GM19351 (cell line): ENCODE measurements at regions not wholly inside any gene's neighbourhood (a gene's known extent, or its start where the extent isn't known, plus 50 kb on each side); places are given as distances from the start of the nearest gene placed in this dataset.
"Not testable (repeated sequence)": the region's sequence is repeated elsewhere in the genome, so short reads cannot be mapped to it uniquely, and the experiment has no call there.

Source experiments
- ATAC-seq: cut with Tn5 transposase; IDR thresholded peaks from one replicate; pipeline ENCODE4 v1.9.1; 2021; ENCODE audit warnings: mild to moderate bottlenecking, moderate library complexity; ENCODE audit not compliant: unreplicated experiment

GRCh38 chr1:83154306-83154705 is 844.6 kb downstream of the TTLL7 start:
- not testable (repeated sequence) for ATAC-seq

- ATAC-seq, result not testable (repeated sequence)
These were observed 847.6 kb downstream of the TTLL7 start for GRCh38 chr1:83151167-83151898.

GRCh38 chr1:83150479-83150878 is 848.5 kb downstream of the TTLL7 start:
- ATAC-seq, result not testable (repeated sequence)

GRCh38 chr1:83145820-83146219 is 853.1 kb downstream of the TTLL7 start:
- not testable (repeated sequence) for ATAC-seq

GRCh38 chr1:83142802-83143201 is 856.1 kb downstream of the TTLL7 start:
- not testable (repeated sequence) for ATAC-seq

GRCh38 chr1:83135524-83136157 is 863.3 kb downstream of the TTLL7 start:
- ATAC-seq, result not testable (repeated sequence)

- ATAC-seq, result not testable (repeated sequence)
These were observed 864.5 kb downstream of the TTLL7 start for GRCh38 chr1:83134322-83135014.

GRCh38 chr1:83131692-83131955 is 867.3 kb downstream of the TTLL7 start:
- ATAC-seq, result no peak

- ATAC-seq, result peak; percentile 60
These were observed 867.8 kb downstream of the TTLL7 start for GRCh38 chr1:83130886-83131691.

- no peak for ATAC-seq
These were observed 869.8 kb downstream of the TTLL7 start for GRCh38 chr1:83129107-83129506.

GRCh38 chr1:83125456-83125855 is 873.5 kb downstream of the TTLL7 start:
- no peak for ATAC-seq

- no peak for ATAC-seq
These were observed 875.9 kb downstream of the TTLL7 start for GRCh38 chr1:83123019-83123418.

GRCh38 chr1:83118472-83118871 is 880.5 kb downstream of the TTLL7 start:
- no peak for ATAC-seq

- not testable (repeated sequence) for ATAC-seq
These were observed 881.9 kb downstream of the TTLL7 start for GRCh38 chr1:83117030-83117429.

- ATAC-seq, result no peak
These were observed 883.1 kb downstream of the TTLL7 start for GRCh38 chr1:83115785-83116184.

GRCh38 chr1:83114136-83114834 is 884.6 kb downstream of the TTLL7 start:
- ATAC-seq, result no peak

GRCh38 chr1:83113652-83114051 is 885.3 kb downstream of the TTLL7 start:
- ATAC-seq, result no peak

GRCh38 chr1:83112248-83112885 is 886.6 kb downstream of the TTLL7 start:
- ATAC-seq, result no peak

- ATAC-seq, result no peak
These were observed 888.8 kb downstream of the TTLL7 start for GRCh38 chr1:83110156-83110555.

GRCh38 chr1:83109692-83110091 is 889.2 kb downstream of the TTLL7 start:
- ATAC-seq, result no peak
